Body of pancreas (tissue), 4 donors: ENCODE measurements at regions not wholly inside any gene's neighbourhood (a gene's known extent, or its start where the extent isn't known, plus 50 kb on each side); places are given as distances from the start of the nearest gene placed in this dataset.

Experiments used
- ATAC-seq: fragments of 150-250 bp; one replicate; pipeline ENCODE4 v1.9.1; 2016
- DNase-seq, 4 donors: peaks; one replicate each; pipeline ENCODE4 v3.0.0-alpha.2; 2019
- H3K27ac ChIP-seq, 4 donors: fragments of 200-600 bp; sonication (generic); 1 replicate in 3 of 4; 2 replicates in 1 of 4; pipeline versions ENCODE4 v1.5.1 to v1.6.1; 2016 to 2019; ENCODE audit warnings: mild to moderate bottlenecking in 1 of 4, mixed read lengths in 1 of 4, moderate library complexity in 1 of 4
- H3K27me3 ChIP-seq, 2 donors: fragments of 200-600 bp; sonication (generic); one replicate each; pipeline ENCODE4 v1.6.0; 2016; ENCODE audit warnings: mild to moderate bottlenecking in 1 of 2
- H3K36me3 ChIP-seq, 2 donors: fragments of 200-600 bp; sonication (generic); replicated peaks in 1 of 2; 2 replicates each; pipeline ENCODE4 v1.5.1; 2016; ENCODE audit warnings: low read depth in 2 of 2; ENCODE audit not compliant: insufficient read depth in 1 of 2
- H3K4me1 ChIP-seq: fragments of 200-600 bp; sonication (generic); one replicate; pipeline ENCODE4 v1.6.0; 2016
- H3K4me3 ChIP-seq, 2 donors: fragments of 200-600 bp; sonication (generic); 1 replicate in 1 of 2; 2 replicates in 1 of 2; pipeline ENCODE4 v1.5.1; 2016 to 2019
- H3K9me3 ChIP-seq, 3 donors: fragments of 200-600 bp; sonication (generic); 1 replicate in 2 of 3; 2 replicates in 1 of 3; pipeline ENCODE4 v1.5.1; 2016
- CTCF ChIP-seq, 7 experiments: fragments of 450-650 bp in 4 of 7; fragments of 200-600 bp in 3 of 7; sonication (generic) in 3 of 7; IDR thresholded peaks; one replicate each; pipeline ENCODE4 v1.5.1; 2016 to 2019; ENCODE audit warnings: antibody characterized with exemption in 7 of 7
- POLR2A ChIP-seq, 3 donors: fragments of 450-650 bp; IDR thresholded peaks; one replicate each; pipeline ENCODE4 v1.6.1; 2016; ENCODE audit warnings: antibody characterized with exemption in 3 of 3, mild to moderate bottlenecking in 2 of 3
- WGBS, 2 donors: methylation state at CpG; one replicate each; pipeline ENCODE4 v1.1.5; 2017; 5-methylcytosine and 5-hydroxymethylcytosine counted together
- intact Hi-C: fragments of 100-400 bp; cut with DNase I; formaldehyde crosslinking; loops from one replicate; pipeline ENCODE4 v1.15.1; 2023

- H3K4me1 ChIP-seq, result no peaks in the 10 kb centered on the region
- no peak overlapping the region for H3K27ac ChIP-seq
- no peaks in the 10 kb centered on the region for H3K9me3 ChIP-seq
- WGBS, 2 donors, result 52 to 60% methylated on average over 9 to 12 of the region's 12 CpGs
- H3K27me3 ChIP-seq, result no peaks in the 10 kb centered on the region
- DNase-seq (no peak), ATAC-seq (no peak)
- intact Hi-C loops, result no loop called here
- H3K36me3 ChIP-seq, result no peaks in the 10 kb centered on the region
- H3K4me3 ChIP-seq, result no peak overlapping the region
- TF ChIP-seq POLR2A (IDR thresholded peaks at IDR 0.05) (no peak), CTCF (IDR thresholded peaks at IDR 0.05) (no peak)
Measured at GRCh38 chr22:47548953-47549740, 786.7 kb downstream of the TBC1D22A start.

GRCh38 chr22:47547881-47548650, 785.6 kb downstream of the TBC1D22A start:
- intact Hi-C loops, result no loop called here
- no peak for TF ChIP-seq CTCF (IDR thresholded peaks at IDR 0.05)
- no peak for TF ChIP-seq POLR2A (IDR thresholded peaks at IDR 0.05)
- Histone ChIP-seq H3K4me3 (no peak overlapping the region), H3K36me3 (no peaks in the 10 kb centered on the region), H3K4me1 (no peaks in the 10 kb centered on the region), H3K9me3 (peaks cover 0 to 5% (median 0%) of the 10 kb centered on the region in 3 donors), H3K27me3 (no peaks in the 10 kb centered on the region), H3K27ac (no peak overlapping the region)
- DNase-seq (no peak), ATAC-seq (no peak)
- 55 to 64% methylated on average over 14 to 20 of the region's 20 CpGs for WGBS, 2 donors

- ATAC-seq (no peak), DNase-seq (no peak)
- 44% methylated on average over 6 of the region's 6 CpGs for WGBS, 2 donors
- no peaks in the 10 kb centered on the region for H3K27me3 ChIP-seq
- no peak overlapping the region for H3K4me3 ChIP-seq
- H3K4me1 ChIP-seq, result no peaks in the 10 kb centered on the region
- H3K36me3 ChIP-seq, result no peaks in the 10 kb centered on the region
- no peak overlapping the region for H3K27ac ChIP-seq
- intact Hi-C loops, result no loop called here
- TF ChIP-seq CTCF (IDR thresholded peaks at IDR 0.05) (no peak), POLR2A (IDR thresholded peaks at IDR 0.05) (no peak)
- peaks cover 0 to 7% (median 0%) of the 10 kb centered on the region in 3 donors for H3K9me3 ChIP-seq
Measured at GRCh38 chr22:47547239-47547661, 784.8 kb downstream of the TBC1D22A start.

- WGBS, 2 donors, result 44 to 45% methylated on average over 2 of the region's 2 CpGs
- Histone ChIP-seq H3K4me1 (no peaks in the 10 kb centered on the region), H3K27me3 (no peaks in the 10 kb centered on the region), H3K9me3 (peaks cover 0 to 7% (median 0%) of the 10 kb centered on the region in 3 donors), H3K27ac (no peak overlapping the region), H3K4me3 (no peak overlapping the region), H3K36me3 (no peaks in the 10 kb centered on the region)
- DNase-seq (no peak), ATAC-seq (no peak)
- intact Hi-C loops, result no loop called here
- no peak for TF ChIP-seq POLR2A (IDR thresholded peaks at IDR 0.05)
- no peak for TF ChIP-seq CTCF (IDR thresholded peaks at IDR 0.05)
Measured at GRCh38 chr22:47544696-47545095, 782.2 kb downstream of the TBC1D22A start.
